Tongue (tissue), 1 donor: ENCODE measurements at regions not wholly inside any gene's neighbourhood (a gene's known extent, or its start where the extent isn't known, plus 50 kb on each side); places are given as distances from the start of the nearest gene placed in this dataset.
A peak's percentile ranks its signal among the peaks of the same experiment; 100 is the strongest.
"Not testable (repeated sequence)": the region's sequence is repeated elsewhere in the genome, so short reads cannot be mapped to it uniquely, and the experiment has no call there.

Source experiments
- DNase-seq: peaks from one replicate; pipeline ENCODE4 v3.0.0-alpha.2; 2015

DNA sequence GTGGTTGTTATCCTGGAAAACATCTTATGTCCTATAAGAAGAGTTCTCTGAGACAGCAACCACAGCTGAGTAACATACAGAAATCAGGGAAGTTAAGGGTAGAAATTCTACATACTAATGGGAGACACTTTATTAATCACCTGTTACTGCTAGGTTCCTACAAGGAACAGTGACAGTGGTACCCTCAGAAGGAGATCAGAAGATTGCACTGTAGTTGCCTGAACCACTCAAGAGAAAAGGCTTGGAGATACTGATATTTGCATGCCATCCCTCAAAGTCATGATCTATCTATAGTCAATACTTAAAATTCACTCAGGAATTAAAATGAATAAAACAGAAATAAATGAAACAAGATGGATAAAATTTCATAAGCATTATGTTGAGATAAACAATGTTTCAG lies 136.0 kb downstream of the LMLN start:
- no peak for DNase-seq

DNA sequence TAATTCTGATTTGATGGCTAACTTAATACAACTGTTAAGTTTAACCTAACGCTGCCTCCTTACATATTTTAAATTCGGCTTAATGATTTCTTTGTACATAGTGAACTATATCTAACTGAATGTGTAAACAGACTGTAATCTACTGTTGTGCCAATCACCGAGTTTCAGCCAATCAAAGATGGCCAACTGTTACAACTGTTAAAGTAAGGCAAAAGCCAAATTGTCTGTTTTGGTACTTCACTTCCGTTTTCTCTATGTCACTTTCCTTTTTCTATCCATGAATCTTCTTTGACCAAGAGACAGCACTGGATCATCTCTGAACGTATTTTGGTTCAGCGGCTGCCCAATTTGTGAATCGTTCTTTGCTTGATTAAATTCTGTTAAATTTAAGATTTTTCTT lies 137.0 kb downstream of the LMLN start:
- no peak for DNase-seq

DNA sequence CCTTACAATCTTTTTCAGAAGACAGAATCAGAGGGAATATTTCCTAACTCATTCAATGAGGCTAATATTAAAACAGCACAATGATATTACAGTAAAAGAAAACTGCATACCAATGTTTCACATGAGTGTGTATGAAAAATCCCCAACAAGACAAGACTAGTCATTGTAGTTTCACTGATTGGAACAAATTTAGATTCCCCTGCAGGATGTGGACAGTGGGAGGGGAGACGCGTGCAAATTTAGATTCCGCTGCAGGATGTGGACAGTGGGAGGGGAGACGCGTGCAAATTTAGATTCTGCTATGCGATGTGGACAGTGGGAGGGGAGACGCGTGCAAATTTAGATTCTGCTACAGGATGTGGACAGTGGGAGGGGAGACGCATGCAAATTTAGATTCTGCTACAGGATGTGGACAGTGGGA lies 138.7 kb downstream of the LMLN start:
- not testable (repeated sequence) for DNase-seq

DNA sequence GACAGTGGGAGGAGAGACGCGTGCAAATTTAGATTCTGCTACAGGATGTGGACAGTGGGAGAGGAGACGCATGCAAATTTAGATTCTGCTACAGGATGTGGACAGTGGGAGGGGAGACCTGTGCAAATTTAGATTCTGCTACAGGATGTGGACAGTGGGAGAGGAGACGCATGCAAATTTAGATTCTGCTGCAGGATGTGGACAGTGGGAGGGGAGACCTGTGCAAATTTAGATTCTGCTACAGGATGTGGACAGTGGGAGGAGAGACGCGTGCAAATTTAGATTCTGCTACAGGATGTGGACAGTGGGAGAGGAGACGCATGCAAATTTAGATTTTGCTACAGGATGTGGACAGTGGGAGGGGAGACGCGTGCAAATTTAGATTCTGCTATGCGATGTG lies 143.1 kb downstream of the LMLN start:
- DNase-seq = not testable (repeated sequence)

DNA sequence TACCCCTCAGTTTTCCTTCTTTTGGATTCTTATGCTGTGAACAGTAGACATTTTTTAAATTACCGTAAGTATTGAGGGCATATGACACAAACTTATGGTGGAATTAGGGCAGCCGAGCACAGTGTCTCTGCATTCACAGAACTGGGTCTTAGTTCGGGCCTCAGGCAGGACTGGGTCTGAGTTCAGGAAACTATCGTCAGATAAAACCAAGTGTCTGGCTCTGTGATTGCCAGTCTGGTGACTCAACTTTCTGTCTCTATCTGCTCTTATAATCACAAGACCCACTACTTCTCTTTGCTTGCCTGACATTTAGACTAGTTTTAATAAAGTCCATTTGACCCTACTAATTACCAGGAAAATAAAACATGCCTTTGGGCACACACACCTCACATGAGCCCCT lies 146.2 kb downstream of the LMLN start:
- DNase-seq = no peak

DNA sequence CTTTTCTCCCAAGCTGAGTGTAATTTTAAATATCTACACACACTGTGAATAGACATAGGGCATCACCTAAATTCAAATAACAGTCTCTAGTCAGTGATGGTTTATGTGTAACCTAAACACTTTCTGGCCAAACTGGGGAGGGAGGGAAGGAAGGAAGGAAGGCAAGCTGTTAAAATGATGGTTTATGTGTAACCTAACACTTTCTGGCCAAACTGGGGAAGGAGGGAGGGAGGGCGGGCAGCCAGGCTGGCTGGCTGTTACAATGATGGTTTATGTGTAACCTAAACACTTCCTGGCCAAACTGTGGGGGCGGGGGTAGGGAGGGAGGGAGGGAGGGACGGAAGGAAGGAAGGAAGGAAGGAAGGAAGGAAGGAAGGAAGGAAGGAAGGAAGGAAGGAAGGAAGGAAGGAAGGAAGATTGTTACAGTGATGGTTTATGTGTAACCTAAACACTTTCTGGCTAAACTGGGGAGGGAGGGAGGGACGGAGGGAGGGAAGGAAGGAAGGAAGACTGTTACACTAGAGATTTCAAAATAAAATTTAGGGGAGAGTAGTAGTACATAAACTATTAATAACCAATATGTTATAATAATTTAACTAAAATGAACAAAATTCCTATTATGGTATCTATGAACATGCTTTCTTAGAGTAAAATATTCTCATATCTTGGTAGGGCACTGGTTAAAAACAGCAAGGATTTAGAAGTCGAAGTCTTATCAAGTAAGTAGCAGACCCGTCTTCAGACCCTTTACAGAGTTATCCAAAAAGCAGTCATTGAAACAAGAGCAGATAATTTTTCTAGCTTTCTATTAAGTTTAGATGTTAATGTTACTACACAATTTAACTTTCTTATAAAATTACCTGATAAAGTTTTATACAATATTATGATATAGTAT lies 148.1 kb downstream of the LMLN start:
- DNase-seq = peak; percentile 10

DNA sequence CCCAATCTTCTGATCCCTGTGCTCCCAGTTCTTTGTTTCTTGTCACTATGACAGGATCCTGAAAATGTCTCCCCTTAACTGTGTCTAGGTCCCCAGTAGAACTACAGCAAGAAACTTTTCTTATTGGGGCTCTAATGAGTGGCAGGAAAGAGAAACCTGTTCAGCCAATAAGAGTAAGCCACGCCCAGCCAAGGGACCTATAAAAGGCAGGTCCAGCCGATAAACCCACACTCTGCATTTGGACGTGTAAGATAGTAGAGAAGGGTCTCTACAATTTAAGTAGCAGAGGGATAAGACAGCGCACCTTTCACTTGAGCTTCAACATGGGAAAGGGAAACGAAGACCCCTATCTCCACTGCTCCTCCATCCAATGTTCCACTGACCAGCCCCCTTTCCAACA lies 149.9 kb downstream of the LMLN start:
- DNase-seq = no peak

DNA sequence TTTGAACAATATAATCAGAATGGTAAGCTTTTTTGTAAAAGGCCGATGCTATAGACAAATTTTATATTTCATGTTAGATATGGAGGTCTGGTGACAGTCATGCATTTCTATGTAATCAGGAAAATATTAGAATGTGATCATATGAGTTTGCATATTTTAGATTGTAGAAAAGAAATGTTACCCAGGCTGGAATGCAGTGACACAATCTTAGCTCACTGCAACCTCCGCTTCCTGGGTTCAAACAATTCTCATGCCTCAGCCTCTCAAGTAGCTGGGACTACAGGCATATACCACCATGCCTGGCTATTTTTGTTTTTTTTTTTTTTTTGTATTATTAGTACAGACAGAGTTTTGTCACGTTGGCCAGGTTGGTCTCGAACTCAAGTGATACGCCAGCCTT lies 152.0 kb downstream of the LMLN start:
- DNase-seq = no peak

DNA sequence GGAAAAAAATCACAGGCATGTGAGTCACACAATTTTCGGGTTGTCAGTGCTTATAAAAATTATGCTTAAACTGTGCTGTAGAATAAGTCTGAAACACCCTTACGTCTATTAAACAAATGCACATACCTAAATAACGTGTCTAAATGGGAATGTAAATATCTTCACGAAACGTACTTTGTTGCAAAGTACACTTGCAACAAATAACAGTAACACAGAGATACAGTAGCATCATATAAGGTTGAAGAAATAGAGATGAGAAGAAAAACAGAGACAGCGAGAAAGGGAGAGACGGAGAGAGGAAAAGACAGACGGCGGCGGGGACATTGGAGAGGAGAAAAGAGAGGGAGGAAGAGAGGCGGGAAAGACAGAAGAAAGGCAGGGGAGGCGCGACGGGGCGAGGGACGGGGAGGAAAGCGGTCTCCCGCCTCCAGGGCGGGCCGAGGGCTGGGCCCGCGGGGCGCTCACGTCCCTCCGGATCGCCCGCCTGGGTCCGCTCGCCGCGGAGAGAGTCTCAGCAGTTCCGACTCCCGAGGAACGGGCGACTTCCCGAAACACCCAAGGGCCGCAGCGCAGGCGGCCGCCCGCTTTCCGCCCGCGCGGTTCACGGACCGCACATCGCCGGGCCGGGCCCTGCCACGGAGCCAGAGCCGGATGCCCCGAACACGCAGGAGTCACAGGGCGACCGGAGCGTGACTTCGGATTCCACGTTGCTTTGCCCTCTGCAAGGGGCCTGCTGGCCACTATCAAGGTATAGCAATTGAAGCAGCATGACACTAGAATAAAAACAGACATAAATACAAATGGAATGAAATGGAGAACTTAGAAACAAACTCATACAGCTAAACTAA lies 153.4 kb downstream of the LMLN start:
- peak; percentile 14 for DNase-seq

DNA sequence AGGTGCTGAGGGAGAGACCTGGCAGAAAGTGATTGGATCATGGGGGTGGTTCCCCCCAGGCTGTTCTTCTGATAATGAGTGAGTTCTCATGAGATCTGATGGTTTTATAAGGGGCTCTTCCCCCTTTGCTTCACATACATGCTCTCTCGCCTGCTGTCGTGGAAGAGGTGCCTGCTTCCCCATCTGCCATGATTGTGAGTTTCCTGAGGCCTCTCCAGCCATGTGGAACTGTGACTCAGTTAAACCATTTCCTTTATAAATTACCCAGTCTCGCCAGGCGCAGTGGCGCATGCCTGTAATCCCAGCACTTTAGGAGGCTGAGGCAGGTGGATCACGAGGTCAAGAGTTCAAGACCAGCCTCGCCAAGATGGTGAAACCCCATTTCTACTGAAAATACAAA lies 154.5 kb downstream of the LMLN start:
- not testable (repeated sequence) for DNase-seq

DNA sequence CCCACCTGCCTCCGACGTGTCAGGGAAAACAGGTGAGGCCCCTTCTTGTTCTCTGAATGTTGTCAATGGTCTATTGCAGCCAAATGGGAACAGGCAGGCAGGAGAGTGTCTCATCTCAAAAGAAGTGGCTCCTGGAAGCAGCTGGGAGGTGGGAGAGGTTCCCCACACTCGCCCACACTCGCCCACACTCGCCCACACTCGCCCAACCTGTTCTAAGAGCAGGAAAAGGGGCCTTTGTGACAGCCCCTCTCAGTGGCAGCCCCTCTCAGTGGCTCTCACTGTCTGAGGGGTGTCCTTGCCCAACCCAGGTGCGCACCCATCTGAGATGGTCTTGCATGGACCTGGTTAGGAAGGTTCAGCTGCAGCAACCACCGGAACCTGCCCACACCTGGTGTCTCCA lies 162.2 kb downstream of the LMLN start:
- not testable (repeated sequence) for DNase-seq

DNA sequence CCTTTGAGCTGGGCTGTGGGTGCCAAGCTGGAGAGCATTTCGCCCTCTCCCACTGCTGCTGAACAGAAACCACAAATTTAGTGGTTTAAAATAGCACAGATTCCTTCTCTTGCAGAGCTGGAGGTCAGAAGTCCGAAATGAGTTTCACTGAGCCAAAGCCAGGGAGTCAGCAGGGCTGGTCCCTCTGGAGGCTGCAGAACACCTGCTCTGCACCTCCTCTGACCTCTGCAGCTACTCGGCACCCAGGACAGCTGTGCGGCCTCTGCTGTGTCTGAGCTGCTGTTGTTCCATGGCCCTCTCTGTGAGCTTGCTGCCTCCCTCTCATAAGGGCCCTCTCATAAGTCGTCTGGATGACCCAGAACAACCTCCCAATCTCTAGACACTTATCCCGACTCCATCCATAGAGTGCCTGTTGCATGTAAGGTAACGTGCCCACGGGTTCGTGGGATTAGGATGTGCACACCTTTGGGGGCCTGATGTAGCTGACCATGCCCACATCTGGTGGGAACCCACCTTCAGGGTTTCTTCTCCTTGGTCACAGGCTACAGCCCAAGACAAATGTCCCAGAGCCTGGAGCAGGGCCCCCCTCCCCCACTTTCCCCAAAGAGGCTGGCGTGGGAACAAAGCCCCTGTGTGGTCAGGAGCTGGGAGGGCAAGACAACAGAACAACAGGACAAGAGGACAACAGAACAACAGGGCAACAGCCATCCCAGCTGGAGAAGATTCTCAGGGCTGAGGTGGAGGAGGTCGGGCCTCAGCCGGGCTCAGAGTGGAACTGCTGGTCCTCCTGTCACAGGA lies 177.2 kb downstream of the LMLN start:
- not testable (repeated sequence) for DNase-seq

DNA sequence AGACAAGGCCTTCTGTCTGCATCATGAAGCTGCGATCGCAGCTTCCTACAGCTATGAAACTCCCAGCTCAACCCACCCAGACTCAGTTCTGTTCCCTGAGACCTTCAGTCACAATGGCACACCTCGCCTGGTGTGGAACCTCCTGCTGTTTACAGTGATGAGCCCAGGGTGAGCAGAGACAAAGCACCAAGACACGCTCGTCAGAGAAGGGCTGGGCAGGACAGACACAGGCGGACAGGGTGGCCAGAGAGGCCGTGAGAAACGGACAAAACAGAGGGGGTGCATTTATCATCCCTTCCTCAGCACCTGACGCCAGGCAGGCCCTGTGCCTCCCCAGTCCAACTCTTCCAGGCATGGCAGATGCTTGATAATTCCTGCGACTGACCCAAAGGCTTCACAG lies 178.2 kb downstream of the LMLN start:
- not testable (repeated sequence) for DNase-seq

DNA sequence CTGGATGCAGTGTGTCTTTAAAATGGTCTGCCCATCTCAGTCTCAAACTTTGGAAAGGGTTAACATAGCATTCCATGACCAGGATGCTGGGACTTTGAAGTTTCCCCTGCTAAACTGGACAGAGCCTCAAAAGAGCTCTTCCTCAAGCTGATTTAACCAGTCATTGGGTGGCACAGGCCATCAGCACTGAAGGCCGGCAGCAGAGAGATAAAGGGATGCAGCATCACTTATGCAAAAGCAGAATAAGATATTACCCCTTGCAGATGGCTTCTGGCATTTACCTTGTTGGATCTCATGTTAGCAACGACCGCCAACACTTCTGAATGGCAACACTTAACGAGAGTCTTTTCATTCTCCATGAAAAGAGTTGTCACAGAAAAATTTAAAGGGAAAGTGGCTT lies 179.0 kb downstream of the LMLN start:
- DNase-seq = not testable (repeated sequence)

DNA sequence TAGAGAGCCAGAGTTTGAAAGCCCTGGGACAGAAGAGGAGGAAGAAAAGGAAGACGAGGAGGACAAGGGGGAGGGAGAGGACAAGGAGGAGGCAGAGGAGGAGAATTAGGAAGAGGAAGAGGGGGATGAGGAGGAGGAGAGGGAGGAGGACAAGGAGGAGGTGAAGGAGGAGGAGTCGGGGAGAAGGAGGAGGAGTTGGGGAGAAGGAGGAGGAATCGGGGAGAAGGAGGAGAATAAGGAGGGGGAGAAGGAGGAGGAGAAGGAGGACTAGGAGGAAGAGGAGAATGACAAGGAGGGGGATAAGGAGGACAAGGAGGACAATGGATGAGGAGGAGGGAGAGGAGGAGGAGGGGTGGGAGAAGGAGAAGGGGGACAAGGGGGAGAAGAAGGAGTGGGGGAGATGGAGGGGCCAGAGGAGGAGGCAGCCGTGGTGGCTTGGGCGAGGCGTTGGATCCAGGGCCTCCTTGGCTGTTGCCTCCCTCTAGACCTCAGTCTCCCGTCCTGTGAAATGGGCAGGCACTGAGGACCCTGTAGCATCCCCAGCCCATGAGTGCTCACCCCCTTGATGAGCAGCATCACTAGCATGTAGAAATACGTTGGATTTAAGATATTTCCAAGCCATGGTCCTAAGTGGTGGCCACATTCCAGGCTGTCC lies 179.6 kb downstream of the LMLN start:
- DNase-seq = not testable (repeated sequence)

DNA sequence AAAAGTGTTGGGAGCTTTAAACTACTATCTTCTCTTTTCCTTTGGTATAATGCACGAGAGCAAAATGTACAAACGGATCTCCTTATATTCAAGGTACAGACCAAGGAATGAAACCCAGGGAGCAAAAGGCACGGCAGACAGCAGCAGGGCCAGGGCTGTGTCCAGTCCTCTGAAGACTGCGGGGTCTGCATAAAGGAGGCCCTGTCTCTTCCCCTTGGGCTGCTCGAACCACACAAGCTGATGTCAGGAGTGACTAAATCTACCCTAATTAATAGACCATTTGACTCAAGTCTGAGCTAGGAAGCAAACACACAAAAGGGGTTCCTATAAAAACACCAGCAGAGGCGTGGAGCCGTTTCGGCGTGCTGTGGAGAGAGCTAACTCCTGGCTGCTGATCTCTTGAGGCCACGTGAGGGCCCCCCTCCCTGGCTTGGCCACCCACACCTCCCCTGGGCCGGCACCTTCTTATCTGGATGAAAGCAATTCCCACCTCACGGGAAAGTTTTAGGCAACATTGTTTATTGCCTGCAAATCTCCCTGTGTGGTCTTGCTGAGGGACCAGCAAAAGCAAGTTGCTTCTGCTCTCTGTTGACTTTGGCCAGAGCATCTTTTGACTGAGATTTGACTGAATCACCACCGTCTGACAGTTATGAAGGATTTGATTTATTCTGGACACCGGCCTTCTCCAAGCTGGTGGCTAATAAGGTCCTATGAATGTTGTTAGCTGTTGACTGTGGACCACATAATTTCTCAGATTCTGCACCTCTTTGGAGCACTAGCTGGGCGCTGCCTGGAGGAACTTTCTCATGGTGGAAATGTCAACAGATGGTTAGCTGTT lies 183.5 kb downstream of the LMLN start:
- DNase-seq = not testable (repeated sequence)

DNA sequence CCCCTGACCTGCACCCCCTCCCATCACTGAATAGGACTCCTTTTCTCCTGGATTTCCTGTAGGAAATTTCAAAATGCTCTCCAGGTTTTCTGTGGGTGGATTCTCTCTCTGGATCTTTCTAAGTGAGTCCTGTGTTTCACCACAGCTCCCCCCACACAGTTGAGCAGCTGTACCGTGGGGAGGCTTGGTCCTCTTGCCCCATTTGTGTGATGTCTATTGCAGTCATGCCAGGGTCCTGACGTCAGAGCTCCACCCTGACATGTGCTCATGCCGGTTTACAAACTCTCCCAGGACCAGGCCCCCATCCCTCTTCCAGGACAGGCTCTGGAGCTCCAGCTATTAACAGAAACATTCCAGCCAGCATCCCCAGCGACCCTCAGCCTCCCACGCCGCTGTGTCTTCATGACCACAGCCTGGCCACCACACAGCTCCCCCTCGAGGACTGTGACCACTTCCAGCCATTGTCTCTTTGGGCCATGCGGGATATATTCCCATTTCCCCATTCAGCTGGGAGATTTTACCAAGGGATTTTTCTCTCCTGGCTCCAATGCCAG lies 185.3 kb downstream of the LMLN start:
- peak; percentile 79 for DNase-seq

DNA sequence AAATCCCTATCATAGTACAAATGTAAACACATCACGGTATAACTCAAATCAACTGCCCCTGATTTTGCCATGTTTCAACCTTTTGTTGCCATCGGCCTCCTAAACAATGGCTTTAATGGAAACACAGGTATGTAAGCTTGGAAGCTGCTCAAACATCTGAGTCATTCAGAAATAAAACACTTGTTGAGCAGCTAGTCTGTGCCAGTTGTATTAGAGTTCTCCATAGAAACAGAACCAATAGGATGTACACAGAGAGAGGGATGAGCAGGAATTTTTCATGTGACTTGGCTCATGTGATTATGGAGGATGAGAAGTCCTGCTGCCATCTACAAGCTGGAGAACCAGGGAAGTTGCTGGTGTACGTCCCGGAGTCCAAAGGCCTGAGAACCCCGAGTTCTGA lies 186.1 kb downstream of the LMLN start:
- peak; percentile 29 for DNase-seq

DNA sequence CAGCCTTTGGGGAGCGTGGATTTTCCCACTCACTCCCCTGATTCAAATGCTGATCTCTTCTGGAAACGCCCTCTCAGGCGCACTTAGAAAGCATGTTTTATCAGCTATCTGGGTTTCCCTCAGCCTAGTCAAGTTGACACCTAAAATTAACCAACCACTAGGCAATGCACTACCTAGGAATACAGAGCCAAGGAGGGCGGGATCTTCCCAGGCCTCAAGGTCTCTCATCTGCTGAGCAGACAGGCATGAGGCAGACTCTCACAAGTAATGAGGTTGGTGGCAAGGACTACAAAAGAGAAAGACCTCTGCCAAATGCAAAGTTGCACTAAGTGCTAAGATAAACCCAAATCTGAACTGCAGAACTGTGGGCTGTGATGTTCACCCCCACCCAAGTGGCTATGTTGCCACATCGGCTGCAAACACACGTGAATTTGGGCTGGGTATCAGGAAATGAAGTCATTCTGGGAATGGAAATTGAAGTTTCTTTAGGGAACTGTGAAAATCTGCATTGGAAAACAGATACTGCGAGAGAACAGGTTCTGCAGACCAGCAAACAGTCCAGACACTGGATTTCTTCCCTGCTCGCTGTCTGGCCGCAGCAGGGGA lies 186.6 kb downstream of the LMLN start:
- DNase-seq = not testable (repeated sequence)

DNA sequence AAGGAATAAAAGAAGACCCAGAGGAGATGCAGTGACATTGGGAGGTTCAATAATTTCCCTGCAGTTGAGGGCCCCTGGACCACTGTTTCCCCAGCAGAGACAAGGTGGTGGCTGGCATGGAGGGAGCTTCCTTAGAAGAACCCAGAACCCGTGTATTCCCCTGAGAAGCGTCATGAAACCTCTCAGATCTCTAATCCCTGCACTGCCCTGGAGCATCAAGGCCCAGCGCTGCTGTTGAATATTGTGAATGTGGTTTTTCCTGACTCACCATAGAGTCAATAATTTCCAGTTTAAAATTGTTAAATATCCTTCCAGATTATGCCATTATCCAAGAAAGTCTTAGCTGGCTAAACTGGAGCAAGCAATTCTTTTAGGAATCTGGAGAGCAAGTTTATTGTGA lies 187.2 kb downstream of the LMLN start:
- DNase-seq = not testable (repeated sequence)
